Activated naive CD8-positive, alpha-beta T cell treated with anti-CD3 and anti-CD28 coated beads, Interleukin-2, amount 10 ng/mL, durations not matched to agents 7 days and 5 days (primary cell): ENCODE measurements at regions not wholly inside any gene's neighbourhood (a gene's known extent, or its start where the extent isn't known, plus 50 kb on each side); places are given as distances from the start of the nearest gene placed in this dataset.

Experiments
- ATAC-seq: fragments of 150-1000 bp; cut with Tn5 transposase; one replicate; pipeline ENCODE4 v1.10.0; 2021; ENCODE audit warnings: low read depth, moderate library complexity
- POLR2A ChIA-PET: fragments of 350-600 bp; sonication (Branson Sonifier 250); formaldehyde crosslinking; loops from one replicate; lab custom pipeline; 2021; ENCODE audit warnings: antibody characterized with exemption; lab: Charles Lee
- DNase-seq: peaks from one replicate; pipeline ENCODE4 v3.0.0; 2021
- H3K27ac Mint-ChIP-seq: one replicate; pipeline ENCODE4 v1.8.0; 2022; ENCODE audit warnings: mild to moderate bottlenecking, mixed read lengths
- H3K27me3 Mint-ChIP-seq: one replicate; pipeline ENCODE4 v1.8.0; 2022; ENCODE audit warnings: mild to moderate bottlenecking, moderate library complexity, mixed read lengths
- H3K36me3 Mint-ChIP-seq: one replicate; pipeline ENCODE4 v1.8.0; 2021; ENCODE audit warnings: mild to moderate bottlenecking, mixed read lengths
- H3K4me1 Mint-ChIP-seq: one replicate; pipeline ENCODE4 v1.8.0; 2021; ENCODE audit warnings: mixed read lengths
- H3K4me3 Mint-ChIP-seq: one replicate; pipeline ENCODE4 v1.8.0; 2022; ENCODE audit warnings: mild to moderate bottlenecking, moderate library complexity, mixed read lengths
- H3K9me3 Mint-ChIP-seq: one replicate; pipeline ENCODE4 v1.8.0; 2021; ENCODE audit warnings: mixed read lengths

GRCh38 chr2:8064603-8065002, 617.3 kb upstream of the ID2 start:
- Mint-ChIP-seq H3K36me3 (peaks cover 6% of the 10 kb centered on the region), H3K9me3 (peaks cover 11% of the 10 kb centered on the region), H3K4me3 (no peak overlapping the region), H3K4me1 (peaks cover 3% of the 10 kb centered on the region), H3K27me3 (no peaks in the 10 kb centered on the region), H3K27ac (no peak overlapping the region)
- POLR2A ChIA-PET = no interaction called here
- no peak for ATAC-seq
- no peak for DNase-seq

DNA sequence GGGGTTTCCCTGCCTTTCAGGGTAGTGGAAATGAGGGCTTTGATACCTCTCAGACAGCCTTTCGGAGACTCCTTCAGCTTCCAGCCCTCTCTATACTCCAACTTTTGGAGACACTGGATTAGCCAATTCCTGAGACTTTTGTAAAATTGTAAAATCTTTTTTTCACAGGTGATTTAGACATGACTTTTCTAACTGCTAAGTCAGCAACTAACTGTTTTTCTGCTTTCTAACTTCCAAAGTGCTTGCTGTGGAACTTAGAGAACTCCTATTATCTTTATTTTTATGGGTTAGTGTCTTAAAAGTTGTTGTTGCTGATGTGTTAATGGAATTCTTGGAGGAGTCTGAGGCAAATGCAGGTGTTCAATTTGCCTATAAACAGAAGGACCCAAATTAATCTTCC, 616.7 kb upstream of the ID2 start:
- DNase-seq (no peak), ATAC-seq (no peak)
- Mint-ChIP-seq H3K4me1 (peaks cover 1% of the 10 kb centered on the region), H3K27ac (no peak overlapping the region), H3K9me3 (peaks cover 11% of the 10 kb centered on the region), H3K27me3 (no peaks in the 10 kb centered on the region), H3K4me3 (no peak overlapping the region), H3K36me3 (peaks cover 6% of the 10 kb centered on the region)
- POLR2A ChIA-PET = no interaction called here

GRCh38 chr2:8067784-8068336, 614.0 kb upstream of the ID2 start:
- peaks cover 2% of the 10 kb centered on the region for H3K4me1 Mint-ChIP-seq
- POLR2A ChIA-PET = interaction anchor here (0.6 kb wide), 1 partner anchor 505 kb away, joined by 3 read pairs; no protein-coding TSS in a partner anchor
- H3K27me3 Mint-ChIP-seq = no peaks in the 10 kb centered on the region
- H3K9me3 Mint-ChIP-seq = peaks cover 11% of the 10 kb centered on the region
- no peak for DNase-seq
- no peak overlapping the region for H3K4me3 Mint-ChIP-seq
- H3K27ac Mint-ChIP-seq = no peak overlapping the region
- ATAC-seq = no peak
- peaks cover 7% of the 10 kb centered on the region for H3K36me3 Mint-ChIP-seq

GRCh38 chr2:8072907-8073306, 608.9 kb upstream of the ID2 start:
- Mint-ChIP-seq H3K27ac (no peak overlapping the region), H3K36me3 (peaks cover 16% of the 10 kb centered on the region), H3K27me3 (no peaks in the 10 kb centered on the region), H3K9me3 (peaks cover 8% of the 10 kb centered on the region), H3K4me3 (no peak overlapping the region), H3K4me1 (peaks cover 12% of the 10 kb centered on the region)
- POLR2A ChIA-PET = no interaction called here
- no peak for ATAC-seq
- DNase-seq = no peak

DNA sequence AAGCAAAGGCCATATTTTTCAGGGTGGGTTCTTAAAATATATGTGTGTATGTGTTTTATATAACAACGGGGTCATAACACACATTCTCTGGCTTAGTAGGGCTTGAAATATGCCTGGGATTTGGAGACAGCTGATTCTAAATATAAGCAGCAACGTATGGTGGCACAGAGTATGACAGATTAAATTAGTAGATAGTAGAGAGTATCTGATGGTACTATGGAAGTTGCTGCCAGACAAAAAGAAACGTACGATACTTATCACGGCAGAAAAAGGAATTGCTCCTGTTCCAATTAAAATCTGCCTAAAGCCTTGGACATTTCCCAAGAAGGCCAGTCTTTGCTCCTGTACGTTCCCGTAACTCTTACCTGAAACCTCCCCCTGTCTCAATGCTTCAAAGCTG, 607.9 kb upstream of the ID2 start:
- Mint-ChIP-seq H3K4me1 (peaks cover 12% of the 10 kb centered on the region), H3K36me3 (peaks cover 22% of the 10 kb centered on the region), H3K4me3 (no peak overlapping the region), H3K9me3 (peaks cover 15% of the 10 kb centered on the region), H3K27ac (no peak overlapping the region), H3K27me3 (no peaks in the 10 kb centered on the region)
- ATAC-seq (no peak), DNase-seq (no peak)
- POLR2A ChIA-PET = no interaction called here

DNA sequence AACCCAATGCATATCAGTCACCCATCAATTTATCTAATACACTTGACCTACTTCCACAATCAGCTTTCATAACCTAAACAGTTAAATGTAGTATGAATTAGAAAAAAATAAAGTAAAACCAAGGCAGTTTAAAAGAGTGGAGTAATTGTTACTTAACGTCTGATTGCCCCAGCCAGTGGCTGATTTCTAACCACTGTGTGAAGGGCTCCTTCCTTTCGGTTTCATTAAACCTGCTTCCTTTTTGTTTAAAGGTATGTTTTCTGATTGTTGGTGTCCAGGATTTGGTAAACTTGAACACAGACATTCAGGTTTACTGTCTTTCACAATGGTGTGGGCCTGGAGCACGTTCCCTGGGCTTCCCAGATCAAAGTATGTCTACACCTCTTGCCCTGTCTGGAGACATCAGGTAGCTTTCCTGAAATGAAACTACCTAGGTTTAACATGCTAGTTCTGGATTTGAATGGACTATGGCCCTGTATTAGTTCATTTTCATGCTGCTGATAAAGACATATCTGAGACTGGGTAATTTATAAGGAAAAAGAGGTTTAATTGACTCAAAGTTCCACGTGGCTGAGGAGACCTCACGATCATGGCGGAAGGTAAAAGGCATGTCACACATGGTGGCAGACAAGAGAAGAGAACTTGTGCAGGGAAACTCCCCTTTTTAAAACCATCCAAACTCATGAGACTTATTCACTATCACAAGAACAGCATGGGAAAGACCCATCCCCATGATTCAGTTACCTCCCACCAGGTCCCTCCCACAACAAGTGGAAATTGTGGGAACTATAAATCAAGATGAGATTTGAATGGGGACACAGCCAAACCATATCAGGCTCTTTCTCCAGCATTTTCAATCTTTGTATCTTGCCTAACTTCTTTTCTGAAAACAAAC, 605.2 kb upstream of the ID2 start:
- H3K4me3 Mint-ChIP-seq = no peak overlapping the region
- H3K4me1 Mint-ChIP-seq = peaks cover 9% of the 10 kb centered on the region
- DNase-seq (no peak), ATAC-seq (no peak)
- H3K27ac Mint-ChIP-seq = peak overlapping the region; percentile 13
- H3K9me3 Mint-ChIP-seq = peaks cover 15% of the 10 kb centered on the region
- H3K36me3 Mint-ChIP-seq = peaks cover 21% of the 10 kb centered on the region
- POLR2A ChIA-PET = no interaction called here
- H3K27me3 Mint-ChIP-seq = no peaks in the 10 kb centered on the region

DNA sequence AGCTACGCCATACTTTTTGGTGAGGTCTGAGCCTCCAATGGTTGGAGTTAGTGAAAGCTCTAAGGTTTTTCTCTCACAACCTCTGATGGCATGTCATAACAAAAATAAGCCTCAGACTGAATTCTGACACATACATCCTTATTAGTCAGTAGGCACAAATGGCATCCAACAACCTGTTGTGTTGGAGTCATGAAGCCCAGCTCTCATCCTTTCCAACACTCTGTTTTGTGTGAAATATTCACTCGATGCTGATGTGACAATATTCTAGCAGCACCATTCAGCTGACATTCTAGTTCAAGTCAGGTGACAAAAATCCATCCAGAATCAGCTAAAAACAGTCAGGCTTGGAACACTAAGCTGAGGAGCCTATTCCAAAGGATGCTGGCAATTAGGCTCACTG, 603.2 kb upstream of the ID2 start:
- Mint-ChIP-seq H3K27me3 (no peaks in the 10 kb centered on the region), H3K4me3 (no peak overlapping the region), H3K4me1 (peaks cover 9% of the 10 kb centered on the region), H3K27ac (no peak overlapping the region), H3K9me3 (peaks cover 15% of the 10 kb centered on the region), H3K36me3 (peaks cover 21% of the 10 kb centered on the region)
- ATAC-seq (no peak), DNase-seq (no peak)
- POLR2A ChIA-PET = interaction anchor here (0.6 kb wide), 1 partner anchor 706 kb away, joined by 3 read pairs; no protein-coding TSS in a partner anchor

DNA sequence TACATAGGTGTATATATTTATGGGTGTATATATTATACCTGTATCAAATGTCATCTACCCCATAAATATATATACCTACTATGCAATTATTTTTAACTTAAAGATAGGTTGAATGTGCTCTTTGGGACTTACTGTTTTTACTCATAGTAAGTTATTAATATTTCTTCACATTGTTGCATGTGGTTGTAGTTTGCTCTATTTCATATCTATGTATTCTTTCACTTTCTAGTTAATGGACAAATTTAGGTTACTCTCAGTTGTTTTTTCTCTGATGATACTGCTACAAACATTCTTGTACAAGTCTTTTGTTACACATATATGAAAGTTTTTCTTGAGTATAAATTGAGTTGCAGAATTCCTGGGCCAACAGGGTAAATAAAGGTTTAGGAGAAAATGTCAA, 601.8 kb upstream of the ID2 start:
- POLR2A ChIA-PET = no interaction called here
- ATAC-seq = no peak
- Mint-ChIP-seq H3K4me1 (peaks cover 9% of the 10 kb centered on the region), H3K27me3 (no peaks in the 10 kb centered on the region), H3K27ac (no peak overlapping the region), H3K36me3 (peaks cover 21% of the 10 kb centered on the region), H3K9me3 (peaks cover 15% of the 10 kb centered on the region), H3K4me3 (no peak overlapping the region)
- no peak for DNase-seq

- no peak for ATAC-seq
- POLR2A ChIA-PET = no interaction called here
These were observed 600.7 kb upstream of the ID2 start for GRCh38 chr2:8081130-8081529.

DNA sequence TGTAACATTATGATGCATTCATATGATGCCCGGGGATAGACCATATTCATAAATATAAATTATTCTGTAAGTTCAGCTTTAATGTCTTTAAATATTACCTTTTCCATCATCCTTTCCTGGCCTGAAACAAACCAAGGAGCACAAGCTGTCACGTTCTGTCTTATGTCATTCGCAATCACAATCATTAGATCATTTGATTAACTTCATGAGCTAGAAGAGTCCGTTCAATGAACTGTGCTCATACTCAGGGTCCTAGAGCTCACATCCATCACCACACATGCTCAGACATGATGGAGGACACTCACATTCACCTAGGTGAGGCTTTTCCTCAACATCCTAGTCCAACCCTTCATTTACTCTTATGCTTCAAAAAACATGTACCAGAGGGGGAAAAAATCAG, 599.0 kb upstream of the ID2 start:
- POLR2A ChIA-PET = no interaction called here
- H3K27ac Mint-ChIP-seq = no peak overlapping the region
- no peaks in the 10 kb centered on the region for H3K4me1 Mint-ChIP-seq
- H3K4me3 Mint-ChIP-seq = no peak overlapping the region
- H3K27me3 Mint-ChIP-seq = no peaks in the 10 kb centered on the region
- peaks cover 7% of the 10 kb centered on the region for H3K36me3 Mint-ChIP-seq
- peaks cover 6% of the 10 kb centered on the region for H3K9me3 Mint-ChIP-seq
- ATAC-seq (no peak), DNase-seq (no peak)

More at GRCh38 chr2:8081130-8081529, 600.7 kb upstream of the ID2 start:
- no peak overlapping the region for H3K4me3 Mint-ChIP-seq
- no peaks in the 10 kb centered on the region for H3K27me3 Mint-ChIP-seq
- H3K4me1 Mint-ChIP-seq = peaks cover 7% of the 10 kb centered on the region
- peaks cover 17% of the 10 kb centered on the region for H3K36me3 Mint-ChIP-seq
- no peak for DNase-seq
- peaks cover 13% of the 10 kb centered on the region for H3K9me3 Mint-ChIP-seq
- no peak overlapping the region for H3K27ac Mint-ChIP-seq

- Mint-ChIP-seq H3K36me3 (peaks cover 1% of the 10 kb centered on the region), H3K27ac (no peak overlapping the region), H3K4me1 (no peaks in the 10 kb centered on the region), H3K9me3 (no peaks in the 10 kb centered on the region), H3K27me3 (no peaks in the 10 kb centered on the region), H3K4me3 (no peak overlapping the region)
- no peak for DNase-seq
- POLR2A ChIA-PET = no interaction called here
- ATAC-seq = no peak
These were observed 595.5 kb upstream of the ID2 start for GRCh38 chr2:8086357-8086756.

DNA sequence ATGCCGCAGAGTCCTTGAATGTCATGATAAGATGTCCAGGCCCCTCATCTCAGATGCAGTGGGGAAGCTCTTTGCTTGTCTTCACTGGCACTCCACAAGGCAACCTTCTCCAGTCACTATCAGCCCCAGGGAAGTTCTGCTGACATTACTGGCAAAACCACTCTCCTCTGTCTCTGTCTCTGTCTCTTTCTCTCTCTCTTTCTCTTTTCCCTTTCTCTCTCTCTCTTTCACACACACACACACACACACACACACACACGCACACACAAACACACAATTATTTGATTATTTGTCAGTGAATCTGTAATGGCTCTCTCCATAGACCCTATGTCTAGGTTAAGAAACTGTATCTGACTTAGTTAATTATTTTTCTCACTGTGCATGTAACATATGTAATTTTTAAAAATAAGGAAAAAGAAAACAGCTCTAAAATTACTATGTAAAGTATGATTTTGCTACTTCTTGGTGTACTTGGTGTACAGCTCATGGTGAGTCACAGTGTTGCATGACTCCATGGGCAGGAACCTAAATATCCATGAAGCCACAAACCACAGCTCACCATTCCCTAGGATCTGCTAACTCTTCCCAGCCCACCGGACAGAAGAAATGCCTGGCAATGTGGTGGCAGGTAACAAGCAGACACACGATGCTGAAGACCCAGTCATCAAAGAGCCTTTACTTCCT, 594.9 kb upstream of the ID2 start:
- no peaks in the 10 kb centered on the region for H3K4me1 Mint-ChIP-seq
- no peak overlapping the region for H3K4me3 Mint-ChIP-seq
- POLR2A ChIA-PET = no interaction called here
- ATAC-seq (no peak), DNase-seq (no peak)
- no peaks in the 10 kb centered on the region for H3K9me3 Mint-ChIP-seq
- peaks cover 1% of the 10 kb centered on the region for H3K36me3 Mint-ChIP-seq
- H3K27me3 Mint-ChIP-seq = no peaks in the 10 kb centered on the region
- H3K27ac Mint-ChIP-seq = no peak overlapping the region

GRCh38 chr2:8087480-8087840, 594.4 kb upstream of the ID2 start:
- H3K4me1 Mint-ChIP-seq = no peaks in the 10 kb centered on the region
- no peak overlapping the region for H3K27ac Mint-ChIP-seq
- no peaks in the 10 kb centered on the region for H3K9me3 Mint-ChIP-seq
- H3K27me3 Mint-ChIP-seq = no peaks in the 10 kb centered on the region
- ATAC-seq (no peak), DNase-seq (no peak)
- H3K4me3 Mint-ChIP-seq = no peak overlapping the region
- POLR2A ChIA-PET = no interaction called here
- peaks cover 1% of the 10 kb centered on the region for H3K36me3 Mint-ChIP-seq

- H3K4me1 Mint-ChIP-seq = no peaks in the 10 kb centered on the region
- H3K36me3 Mint-ChIP-seq = peaks cover 1% of the 10 kb centered on the region
- no peak overlapping the region for H3K27ac Mint-ChIP-seq
- POLR2A ChIA-PET = no interaction called here
- H3K4me3 Mint-ChIP-seq = no peak overlapping the region
- no peaks in the 10 kb centered on the region for H3K9me3 Mint-ChIP-seq
- no peaks in the 10 kb centered on the region for H3K27me3 Mint-ChIP-seq
- no peak for ATAC-seq
- no peak for DNase-seq
These were observed 593.0 kb upstream of the ID2 start for GRCh38 chr2:8088810-8089209.
